CD4-positive, alpha-beta T cell (primary cell): ENCODE measurements at regions not wholly inside any gene's neighbourhood (a gene's known extent, or its start where the extent isn't known, plus 50 kb on each side); places are given as distances from the start of the nearest gene placed in this dataset.

Experiments
- ATAC-seq: fragments of 200-7000 bp; cut with Tn5 transposase; one replicate; pipeline ENCODE4 v1.10.0; 2022; ENCODE audit warnings: mild to moderate bottlenecking; ENCODE audit not compliant: poor library complexity
- CTCF ChIA-PET: fragments of 350-600 bp; sonication (Branson Sonifier 250); formaldehyde crosslinking; loops from one replicate; lab custom pipeline; 2021; ENCODE audit warnings: antibody characterized with exemption, inconsistent platforms; lab: Charles Lee
- POLR2A ChIA-PET: fragments of 350-600 bp; sonication (Branson Sonifier 250); formaldehyde crosslinking; loops from one replicate; lab custom pipeline; 2021; ENCODE audit warnings: antibody characterized with exemption, inconsistent platforms; lab: Charles Lee
- DNase-seq, 14 experiments: peaks; one replicate each; pipeline ENCODE4 v3.0.0-alpha.2; 2013 to 2020; ENCODE audit warnings: mixed read lengths in 2 of 14
- H3K27ac ChIP-seq, 2 donors: one replicate each; pipeline versions ENCODE4 v1.5.1 to v1.7.0; 2013; ENCODE audit warnings: low read length in 2 of 2, low read depth in 1 of 2, mild to moderate bottlenecking in 1 of 2
- H3K27me3 ChIP-seq, 2 experiments: 1 replicate in 1 of 2; 2 replicates in 1 of 2; pipeline versions ENCODE4 v1.6.1 to v1.7.0; 2013; ENCODE audit warnings: low read length in 2 of 2, control low read depth in 1 of 2, mild to moderate bottlenecking in 1 of 2, moderate library complexity in 1 of 2; ENCODE audit not compliant: insufficient read depth in 2 of 2, control insufficient read depth in 1 of 2
- H3K36me3 ChIP-seq: one replicate; pipeline ENCODE4 v1.6.1; 2013; ENCODE audit warnings: low read length, control low read depth; ENCODE audit not compliant: insufficient read depth
- H3K4me1 ChIP-seq: one replicate; pipeline ENCODE4 v1.6.1; 2013; ENCODE audit warnings: low read length, control low read depth; ENCODE audit not compliant: insufficient read depth
- H3K4me3 ChIP-seq: one replicate; pipeline ENCODE4 v1.5.1; 2013; ENCODE audit warnings: mild to moderate bottlenecking, low read length, moderate library complexity
- H3K9me3 ChIP-seq, 2 experiments: 1 replicate in 1 of 2; 2 replicates in 1 of 2; pipeline versions ENCODE4 v1.6.1 to v1.7.0; 2013; ENCODE audit warnings: low read length in 2 of 2, mild to moderate bottlenecking in 2 of 2, control low read depth in 1 of 2, moderate library complexity in 1 of 2; ENCODE audit not compliant: control insufficient read depth in 1 of 2, insufficient read depth in 1 of 2
- H3K27ac Mint-ChIP-seq: one replicate; pipeline ENCODE4 v1.8.0; 2020; ENCODE audit warnings: mixed read lengths
- H3K27me3 Mint-ChIP-seq: one replicate; pipeline ENCODE4 v1.8.0; 2021; ENCODE audit warnings: mixed read lengths
- H3K36me3 Mint-ChIP-seq: one replicate; pipeline ENCODE4 v1.8.0; 2021; ENCODE audit warnings: low read depth, mixed read lengths
- H3K4me1 Mint-ChIP-seq: one replicate; pipeline ENCODE4 v1.8.0; 2021; ENCODE audit warnings: low read depth, mixed read lengths
- H3K4me3 Mint-ChIP-seq: one replicate; pipeline ENCODE4 v1.8.0; 2020; ENCODE audit warnings: mild to moderate bottlenecking, mixed read lengths
- H3K9me3 Mint-ChIP-seq: one replicate; pipeline ENCODE4 v1.8.0; 2020; ENCODE audit warnings: mixed read lengths
- CTCF ChIP-seq: fragments of 200-600 bp; IDR thresholded peaks from one replicate; pipeline ENCODE4 v1.8.0; 2022; ENCODE audit warnings: antibody characterized with exemption, mild to moderate bottlenecking
- intact Hi-C, 2 experiments: fragments of 100-400 bp; cut with DNase I in 1 of 2; cut with micrococcal nuclease in 1 of 2; formaldehyde crosslinking; loops; one replicate each; pipeline versions ENCODE4 v1.15.1 to v1.9.0; 2023 to 2025; cut with DNase I, micrococcal nuclease

- ChIA-PET POLR2A (no interaction called here), CTCF (no interaction called here)
- peaks cover 17% of the 10 kb centered on the region for H3K9me3 Mint-ChIP-seq
- intact Hi-C loops: no loop called here
- H3K4me1 ChIP-seq: no peaks in the 10 kb centered on the region
- H3K36me3 ChIP-seq: no peaks in the 10 kb centered on the region
- H3K4me3 ChIP-seq: no peak overlapping the region
- no peaks in the 10 kb centered on the region for H3K27me3 Mint-ChIP-seq
- H3K27ac ChIP-seq: no peak overlapping the region
- no peak overlapping the region for H3K27ac Mint-ChIP-seq
- no peaks in the 10 kb centered on the region for H3K4me1 Mint-ChIP-seq
- no peak overlapping the region for H3K4me3 Mint-ChIP-seq
- no peaks in the 10 kb centered on the region for H3K27me3 ChIP-seq
- DNase-seq: no peak
- no peak for TF ChIP-seq CTCF
- no peaks in the 10 kb centered on the region for H3K36me3 Mint-ChIP-seq
- no peaks in the 10 kb centered on the region for H3K9me3 ChIP-seq
- ATAC-seq: no peak
Measured at GRCh38 chr17:69735285-69735684, 320.8 kb downstream of the MAP2K6 start.

GRCh38 chr17:69743091-69743490, 328.6 kb downstream of the MAP2K6 start:
- CTCF ChIA-PET: no interaction called here
- no peaks in the 10 kb centered on the region for H3K36me3 ChIP-seq
- H3K27ac ChIP-seq: no peak overlapping the region
- Mint-ChIP-seq H3K4me3 (no peak overlapping the region), H3K27ac (no peak overlapping the region), H3K4me1 (no peaks in the 10 kb centered on the region), H3K27me3 (no peaks in the 10 kb centered on the region), H3K36me3 (no peaks in the 10 kb centered on the region), H3K9me3 (peaks cover 14% of the 10 kb centered on the region)
- no peak overlapping the region for H3K4me3 ChIP-seq
- DNase-seq: no peak
- no peaks in the 10 kb centered on the region for H3K27me3 ChIP-seq
- intact Hi-C loops: no loop called here
- H3K9me3 ChIP-seq: peaks cover 0 to 9% of the 10 kb centered on the region in 2 experiments
- no peak for ATAC-seq
- TF ChIP-seq CTCF: no peak
- H3K4me1 ChIP-seq: no peaks in the 10 kb centered on the region
- POLR2A ChIA-PET: no interaction called here

GRCh38 chr17:69744512-69745070, 330.1 kb downstream of the MAP2K6 start:
- Histone ChIP-seq H3K4me3 (no peak overlapping the region), H3K4me1 (no peaks in the 10 kb centered on the region), H3K36me3 (no peaks in the 10 kb centered on the region), H3K27me3 (no peaks in the 10 kb centered on the region), H3K27ac (no peak overlapping the region), H3K9me3 (peaks cover 0 to 9% of the 10 kb centered on the region in 2 experiments)
- H3K9me3 Mint-ChIP-seq: peaks cover 10% of the 10 kb centered on the region
- ATAC-seq (no peak), DNase-seq (no peak)
- TF ChIP-seq CTCF: no peak
- no peak overlapping the region for H3K4me3 Mint-ChIP-seq
- no peaks in the 10 kb centered on the region for H3K36me3 Mint-ChIP-seq
- H3K27ac Mint-ChIP-seq: no peak overlapping the region
- intact Hi-C loops: no loop called here
- H3K27me3 Mint-ChIP-seq: no peaks in the 10 kb centered on the region
- H3K4me1 Mint-ChIP-seq: no peaks in the 10 kb centered on the region
- ChIA-PET CTCF (no interaction called here), POLR2A (no interaction called here)
